SK-N-SH treated with all-trans-retinoic acid at 6 μM for 48 hours (cell line): ENCODE measurements at regions not wholly inside any gene's neighbourhood (a gene's known extent, or its start where the extent isn't known, plus 50 kb on each side); places are given as distances from the start of the nearest gene placed in this dataset.

Experiments
- ATAC-seq: fragments of 200-7000 bp; cut with Tn5 transposase; 3 replicates; pipeline ENCODE4 v1.9.1; 2020; ENCODE audit warnings: mild to moderate bottlenecking, moderate library complexity
- ARNTL ChIP-seq: fragments of 450-650 bp; formaldehyde crosslinking; IDR thresholded peaks from 2 replicates; pipeline ENCODE4 v1.5.0; 2020; ENCODE audit warnings: low read depth, mild to moderate bottlenecking, moderate library complexity, borderline replicate concordance
- BACH2 ChIP-seq: fragments of 250-450 bp; sonication (Bioruptor Pico); IDR thresholded peaks from 2 replicates; pipeline ENCODE4 v1.9.0; 2021; ENCODE audit warnings: mild to moderate bottlenecking, borderline replicate concordance
- CREB5 ChIP-seq: fragments of 250-450 bp; sonication (Bioruptor Pico); IDR thresholded peaks from 2 replicates; pipeline ENCODE4 v1.5.1; 2020; ENCODE audit warnings: low read depth, mild to moderate bottlenecking, moderate library complexity
- ESRRG ChIP-seq: fragments of 250-450 bp; sonication (Bioruptor Pico); IDR thresholded peaks from 2 replicates; pipeline ENCODE4 v1.6.1; 2021; ENCODE audit warnings: mild to moderate bottlenecking
- GLIS3 ChIP-seq: fragments of 250-450 bp; sonication (Bioruptor Pico); IDR thresholded peaks from 2 replicates; pipeline ENCODE4 v1.5.0; 2020; ENCODE audit warnings: mild to moderate bottlenecking, moderate library complexity
- ISL1 ChIP-seq: fragments of 250-450 bp; sonication (Bioruptor Pico); IDR thresholded peaks from 2 replicates; pipeline ENCODE4 v2.1.2; 2022; ENCODE audit warnings: mild to moderate bottlenecking, moderate library complexity
- OSR1 ChIP-seq: fragments of 250-450 bp; sonication (Bioruptor Pico); IDR thresholded peaks from 2 replicates; pipeline ENCODE4 v1.8.0; 2022; ENCODE audit warnings: moderate library complexity, mild to moderate bottlenecking, inconsistent platforms
- POU6F1 ChIP-seq: fragments of 250-450 bp; sonication (Bioruptor Pico); IDR thresholded peaks from 2 replicates; pipeline ENCODE4 v1.8.0; 2021; ENCODE audit warnings: low read depth, mild to moderate bottlenecking, moderate library complexity, borderline replicate concordance
- PPARA ChIP-seq: fragments of 250-450 bp; sonication (Bioruptor Pico); IDR thresholded peaks from 2 replicates; pipeline ENCODE4 v1.5.0; 2020; ENCODE audit warnings: mild to moderate bottlenecking, borderline replicate concordance
- RARB ChIP-seq: fragments of 250-450 bp; sonication (Bioruptor Pico); IDR thresholded peaks from 2 replicates; pipeline ENCODE4 v1.8.0; 2021; ENCODE audit warnings: mild to moderate bottlenecking, moderate library complexity
- SNAI2 ChIP-seq: fragments of 250-450 bp; sonication (Bioruptor Pico); IDR thresholded peaks from 2 replicates; pipeline ENCODE4 v1.5.0; 2020; ENCODE audit warnings: mild to moderate bottlenecking, moderate library complexity
- TCF4 ChIP-seq: fragments of 250-450 bp; sonication (Bioruptor Pico); IDR thresholded peaks from 2 replicates; pipeline ENCODE4 v1.8.0; 2021; ENCODE audit warnings: mild to moderate bottlenecking, moderate library complexity, borderline replicate concordance
- TOX ChIP-seq: fragments of 250-450 bp; sonication (Bioruptor Pico); IDR thresholded peaks from 2 replicates; pipeline ENCODE4 v1.8.0; 2021; ENCODE audit warnings: mild to moderate bottlenecking, moderate library complexity, borderline replicate concordance
- TSHZ2 ChIP-seq: fragments of 250-450 bp; sonication (Bioruptor Pico); IDR thresholded peaks from 2 replicates; pipeline ENCODE4 v1.5.0; 2020; ENCODE audit warnings: mild to moderate bottlenecking, moderate library complexity
- ZC3H10 ChIP-seq: fragments of 250-450 bp; sonication (Bioruptor Pico); IDR thresholded peaks from 2 replicates; pipeline ENCODE4 v1.5.1; 2021; ENCODE audit warnings: mild to moderate bottlenecking, moderate library complexity
- ZFP30 ChIP-seq: fragments of 450-650 bp; formaldehyde crosslinking; IDR thresholded peaks from 2 replicates; pipeline ENCODE4 v1.5.0; 2022; ENCODE audit warnings: mild to moderate bottlenecking, moderate library complexity
- ZNF565 ChIP-seq: fragments of 450-650 bp; formaldehyde crosslinking; conservative IDR thresholded peaks from 2 replicates; pipeline ENCODE4 v1.5.0; 2020; ENCODE audit warnings: low read depth, mild to moderate bottlenecking, moderate library complexity
- ZNF70 ChIP-seq: fragments of 450-650 bp; formaldehyde crosslinking; IDR thresholded peaks from 2 replicates; pipeline ENCODE4 v1.5.0; 2020; ENCODE audit warnings: mild to moderate bottlenecking, moderate library complexity
- ZNF8 ChIP-seq: fragments of 450-650 bp; formaldehyde crosslinking; IDR thresholded peaks from 2 replicates; pipeline ENCODE4 v1.5.0; 2020; ENCODE audit warnings: mild to moderate bottlenecking, moderate library complexity
- TF ChIP-seq, protein P1 (sequence below): fragments of 250-450 bp; sonication (Bioruptor Pico); IDR thresholded peaks from 2 replicates; pipeline ENCODE4 v1.8.0; 2020; ENCODE audit warnings: mild to moderate bottlenecking, moderate library complexity, borderline replicate concordance
- TF ChIP-seq, protein P2 (sequence below): fragments of 250-450 bp; sonication (Bioruptor Pico); IDR thresholded peaks from 2 replicates; pipeline ENCODE4 v1.5.1; 2021; ENCODE audit warnings: mild to moderate bottlenecking, moderate library complexity

DNA sequence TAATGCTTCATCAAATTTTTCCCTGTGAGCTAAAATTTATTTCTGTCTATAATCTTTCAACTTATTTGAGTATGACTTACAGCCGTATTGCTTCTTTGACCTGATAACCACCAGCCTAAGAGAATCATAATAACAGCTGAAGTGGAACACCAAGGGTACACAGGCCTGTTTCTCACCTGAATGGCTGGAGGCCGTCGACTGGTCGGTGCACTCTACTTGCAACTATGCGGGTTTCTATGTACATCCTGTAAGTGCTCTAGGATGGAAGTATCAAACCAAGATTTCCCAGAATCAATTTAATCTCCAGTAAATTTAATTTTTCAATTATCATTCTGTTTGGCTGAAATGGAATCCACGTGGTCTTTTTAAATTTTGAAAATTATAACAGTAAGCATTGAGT is 504.8 kb upstream of the PHF14 start:
- no peak for TF ChIP-seq ZNF565 (CRISPR knock-in tag)
- TF ChIP-seq, all 23 proteins: peak for 0
- no peak for ATAC-seq

DNA sequence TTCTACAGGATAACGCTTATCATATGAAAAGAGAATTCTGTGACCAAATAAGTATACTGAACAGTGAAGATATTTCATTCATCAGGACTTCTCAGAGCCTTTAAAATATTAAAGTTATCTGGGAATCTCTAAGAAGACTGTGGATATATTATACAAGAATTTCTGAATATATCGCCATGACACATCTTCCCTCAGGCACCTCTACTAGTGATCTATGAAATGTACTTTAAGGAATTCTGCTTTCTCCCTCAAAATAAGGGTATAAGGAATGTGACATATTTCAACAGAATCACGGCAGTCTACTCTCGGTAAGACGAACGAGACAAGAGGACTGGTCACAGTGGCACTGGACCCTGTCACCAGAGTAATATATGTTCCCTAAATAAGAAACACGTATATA is 504.2 kb upstream of the PHF14 start:
- TF ChIP-seq SNAI2 (CRISPR knock-in tag) (no peak), ZNF70 (no peak), PPARA (CRISPR knock-in tag) (no peak), ZNF8 (CRISPR knock-in tag) (no peak), TCF4 (CRISPR knock-in tag) (no peak), TSHZ2 (CRISPR knock-in tag) (no peak), RARB (CRISPR knock-in tag) (no peak), ZC3H10 (CRISPR knock-in tag) (no peak), ISL1 (CRISPR knock-in tag) (no peak), BACH2 (CRISPR knock-in tag) (no peak), ZNF565 (CRISPR knock-in tag) (no peak), GLIS3 (CRISPR knock-in tag) (no peak), ESRRG (no peak), ZFP30 (CRISPR knock-in tag) (no peak), OSR1 (CRISPR knock-in tag) (no peak), POU6F1 (CRISPR knock-in tag) (no peak)
- TF ChIP-seq, protein P1, sequence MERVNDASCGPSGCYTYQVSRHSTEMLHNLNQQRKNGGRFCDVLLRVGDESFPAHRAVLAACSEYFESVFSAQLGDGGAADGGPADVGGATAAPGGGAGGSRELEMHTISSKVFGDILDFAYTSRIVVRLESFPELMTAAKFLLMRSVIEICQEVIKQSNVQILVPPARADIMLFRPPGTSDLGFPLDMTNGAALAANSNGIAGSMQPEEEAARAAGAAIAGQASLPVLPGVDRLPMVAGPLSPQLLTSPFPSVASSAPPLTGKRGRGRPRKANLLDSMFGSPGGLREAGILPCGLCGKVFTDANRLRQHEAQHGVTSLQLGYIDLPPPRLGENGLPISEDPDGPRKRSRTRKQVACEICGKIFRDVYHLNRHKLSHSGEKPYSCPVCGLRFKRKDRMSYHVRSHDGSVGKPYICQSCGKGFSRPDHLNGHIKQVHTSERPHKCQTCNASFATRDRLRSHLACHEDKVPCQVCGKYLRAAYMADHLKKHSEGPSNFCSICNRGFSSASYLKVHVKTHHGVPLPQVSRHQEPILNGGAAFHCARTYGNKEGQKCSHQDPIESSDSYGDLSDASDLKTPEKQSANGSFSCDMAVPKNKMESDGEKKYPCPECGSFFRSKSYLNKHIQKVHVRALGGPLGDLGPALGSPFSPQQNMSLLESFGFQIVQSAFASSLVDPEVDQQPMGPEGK = no peak
- ATAC-seq = no peak

DNA sequence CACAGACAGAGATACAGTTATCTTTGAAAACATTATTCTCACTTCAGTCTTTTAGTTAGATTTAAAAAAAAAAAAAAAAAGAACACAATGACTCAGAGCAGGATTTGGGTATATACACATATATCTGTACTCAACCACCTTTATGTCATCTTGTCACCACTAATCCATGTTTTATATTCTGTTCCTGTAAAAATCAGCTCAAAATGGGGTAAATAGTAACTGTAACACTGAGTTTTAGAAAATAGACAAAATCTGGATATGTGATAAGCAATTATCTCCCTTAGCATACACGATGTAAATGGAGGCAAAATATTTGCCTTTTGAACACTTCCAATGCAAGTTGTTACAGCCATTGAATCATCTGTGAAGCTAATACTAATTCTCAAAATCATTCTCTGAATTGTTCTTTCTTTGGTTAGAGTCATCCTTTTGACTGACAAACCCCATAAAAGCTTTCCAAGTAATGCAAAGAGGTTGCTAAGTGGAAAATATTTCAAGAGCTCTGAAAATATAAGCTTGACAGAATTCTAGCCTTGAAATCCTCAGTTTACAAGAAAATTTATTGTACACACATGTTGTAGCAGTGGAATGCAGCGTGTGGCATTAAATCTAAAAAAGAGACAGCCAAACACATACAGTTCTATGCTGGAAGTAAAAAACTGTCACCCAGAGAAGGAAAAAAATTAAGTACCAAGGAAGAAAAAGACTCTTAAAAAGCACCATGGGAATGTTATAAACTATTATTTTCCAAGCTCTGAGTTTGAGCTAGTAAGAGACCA is 502.2 kb upstream of the PHF14 start:
- no peak for ATAC-seq
- TF ChIP-seq GLIS3 (CRISPR knock-in tag) (no peak), TCF4 (CRISPR knock-in tag) (no peak), TOX (CRISPR knock-in tag) (no peak), ZNF8 (CRISPR knock-in tag) (no peak), SNAI2 (CRISPR knock-in tag) (no peak), TSHZ2 (CRISPR knock-in tag) (no peak), ZFP30 (CRISPR knock-in tag) (no peak), CREB5 (no peak), ARNTL (CRISPR knock-in tag) (no peak), ISL1 (CRISPR knock-in tag) (no peak; the same call in 1 of the 2 replicates), RARB (CRISPR knock-in tag) (no peak), BACH2 (CRISPR knock-in tag) (no peak), ZNF70 (no peak)
- TF ChIP-seq, protein P2, sequence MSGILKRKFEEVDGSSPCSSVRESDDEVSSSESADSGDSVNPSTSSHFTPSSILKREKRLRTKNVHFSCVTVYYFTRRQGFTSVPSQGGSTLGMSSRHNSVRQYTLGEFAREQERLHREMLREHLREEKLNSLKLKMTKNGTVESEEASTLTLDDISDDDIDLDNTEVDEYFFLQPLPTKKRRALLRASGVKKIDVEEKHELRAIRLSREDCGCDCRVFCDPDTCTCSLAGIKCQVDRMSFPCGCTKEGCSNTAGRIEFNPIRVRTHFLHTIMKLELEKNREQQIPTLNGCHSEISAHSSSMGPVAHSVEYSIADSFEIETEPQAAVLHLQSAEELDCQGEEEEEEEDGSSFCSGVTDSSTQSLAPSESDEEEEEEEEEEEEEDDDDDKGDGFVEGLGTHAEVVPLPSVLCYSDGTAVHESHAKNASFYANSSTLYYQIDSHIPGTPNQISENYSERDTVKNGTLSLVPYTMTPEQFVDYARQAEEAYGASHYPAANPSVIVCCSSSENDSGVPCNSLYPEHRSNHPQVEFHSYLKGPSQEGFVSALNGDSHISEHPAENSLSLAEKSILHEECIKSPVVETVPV = no peak
